K562 (cell line): ENCODE measurements at regions not wholly inside any gene's neighbourhood (a gene's known extent, or its start where the extent isn't known, plus 50 kb on each side); places are given as distances from the start of the nearest gene placed in this dataset.

ENCODE experiments used
- POLR2AphosphoS5 ChIP-seq: IDR thresholded peaks from 2 replicates; pipeline ENCODE4 v1.6.1; 2011; ENCODE audit warnings: mild to moderate bottlenecking, low read depth, low read length, moderate library complexity; ENCODE audit not compliant: control insufficient read depth, insufficient read depth
- TF ChIP-seq, protein P1 (sequence below): sonication (generic); formaldehyde crosslinking; IDR thresholded peaks from 2 replicates; pipeline ENCODE4 v1.8.0; 2022; ENCODE audit warnings: missing genetic modification reagents, mild to moderate bottlenecking, borderline replicate concordance

DNA sequence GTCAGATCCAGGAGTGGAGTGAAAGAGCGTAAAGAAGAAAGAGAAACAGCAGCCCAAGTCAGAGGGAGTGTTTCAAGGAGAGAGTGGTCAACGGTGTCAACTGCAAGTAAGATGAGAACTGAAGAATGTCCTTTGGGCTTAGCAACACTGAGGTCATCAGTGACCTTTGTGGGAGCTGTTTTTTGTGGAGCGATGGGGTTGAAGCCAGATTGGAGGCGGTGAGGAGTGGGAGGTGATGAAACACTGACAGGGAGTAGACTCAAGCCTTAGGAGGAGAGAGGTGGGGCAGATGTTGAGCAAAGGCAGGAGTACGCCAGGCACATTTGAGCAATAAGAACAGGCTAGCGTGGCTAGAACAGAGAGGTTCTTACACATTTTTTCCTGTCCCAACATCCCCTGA, 103.7 kb upstream of the GNAO1 start:
- TF ChIP-seq, protein P1, sequence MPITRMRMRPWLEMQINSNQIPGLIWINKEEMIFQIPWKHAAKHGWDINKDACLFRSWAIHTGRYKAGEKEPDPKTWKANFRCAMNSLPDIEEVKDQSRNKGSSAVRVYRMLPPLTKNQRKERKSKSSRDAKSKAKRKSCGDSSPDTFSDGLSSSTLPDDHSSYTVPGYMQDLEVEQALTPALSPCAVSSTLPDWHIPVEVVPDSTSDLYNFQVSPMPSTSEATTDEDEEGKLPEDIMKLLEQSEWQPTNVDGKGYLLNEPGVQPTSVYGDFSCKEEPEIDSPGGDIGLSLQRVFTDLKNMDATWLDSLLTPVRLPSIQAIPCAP, result no peak
- TF ChIP-seq POLR2AphosphoS5, result no peak
